SK-N-SH treated with all-trans-retinoic acid at 6 μM for 48 hours (cell line): ENCODE measurements at regions not wholly inside any gene's neighbourhood (a gene's known extent, or its start where the extent isn't known, plus 50 kb on each side); places are given as distances from the start of the nearest gene placed in this dataset.
"Not testable (repeated sequence)": the region's sequence is repeated elsewhere in the genome, so short reads cannot be mapped to it uniquely, and the experiment has no call there.

Experiments
- ARNTL ChIP-seq: fragments of 450-650 bp; formaldehyde crosslinking; IDR thresholded peaks from 2 replicates; pipeline ENCODE4 v1.5.0; 2020; ENCODE audit warnings: low read depth, mild to moderate bottlenecking, moderate library complexity, borderline replicate concordance
- CREB5 ChIP-seq: fragments of 250-450 bp; sonication (Bioruptor Pico); IDR thresholded peaks from 2 replicates; pipeline ENCODE4 v1.5.1; 2020; ENCODE audit warnings: low read depth, mild to moderate bottlenecking, moderate library complexity
- GLIS3 ChIP-seq: fragments of 250-450 bp; sonication (Bioruptor Pico); IDR thresholded peaks from 2 replicates; pipeline ENCODE4 v1.5.0; 2020; ENCODE audit warnings: mild to moderate bottlenecking, moderate library complexity
- OSR1 ChIP-seq: fragments of 250-450 bp; sonication (Bioruptor Pico); IDR thresholded peaks from 2 replicates; pipeline ENCODE4 v1.8.0; 2022; ENCODE audit warnings: moderate library complexity, mild to moderate bottlenecking, inconsistent platforms
- PATZ1 ChIP-seq: fragments of 250-450 bp; sonication (Bioruptor Pico); IDR thresholded peaks from 2 replicates; pipeline ENCODE4 v1.8.0; 2020; ENCODE audit warnings: mild to moderate bottlenecking, moderate library complexity, borderline replicate concordance
- SNAI2 ChIP-seq: fragments of 250-450 bp; sonication (Bioruptor Pico); IDR thresholded peaks from 2 replicates; pipeline ENCODE4 v1.5.0; 2020; ENCODE audit warnings: mild to moderate bottlenecking, moderate library complexity
- ZFP3 ChIP-seq: fragments of 250-450 bp; sonication (Bioruptor Pico); IDR thresholded peaks from 2 replicates; pipeline ENCODE4 v1.5.0; 2020; ENCODE audit warnings: mild to moderate bottlenecking, moderate library complexity

- TF ChIP-seq PATZ1 (CRISPR knock-in tag); ZFP3 (CRISPR knock-in tag); OSR1 (CRISPR knock-in tag); GLIS3 (CRISPR knock-in tag); SNAI2 (CRISPR knock-in tag); CREB5; ARNTL (CRISPR knock-in tag): not testable (repeated sequence)
Observed at GRCh38 chr9:40934480-40934879, 194.0 kb downstream of the FOXD4L6 start.
